CD8-positive, alpha-beta memory T cell (primary cell): ENCODE measurements at regions not wholly inside any gene's neighbourhood (a gene's known extent, or its start where the extent isn't known, plus 50 kb on each side); places are given as distances from the start of the nearest gene placed in this dataset.
"Not testable (repeated sequence)": the region's sequence is repeated elsewhere in the genome, so short reads cannot be mapped to it uniquely, and the experiment has no call there.

ENCODE experiments used
- CTCF ChIA-PET: fragments of 350-600 bp; sonication (Branson Sonifier 250); formaldehyde crosslinking; loops from one replicate; lab custom pipeline; 2021; ENCODE audit warnings: antibody characterized with exemption; lab: Charles Lee
- POLR2A ChIA-PET: fragments of 350-600 bp; sonication (Branson Sonifier 250); formaldehyde crosslinking; loops from one replicate; lab custom pipeline; 2021; ENCODE audit warnings: antibody characterized with exemption; lab: Charles Lee
- DNase-seq, 5 donors: peaks; one replicate each; pipeline versions ENCODE4 v3.0.0 to v3.0.0-alpha.2; 2020 to 2022; ENCODE audit warnings: mixed read lengths in 1 of 5
- H3K27ac ChIP-seq: one replicate; pipeline ENCODE4 v1.7.0; 2013; ENCODE audit warnings: low read depth, mild to moderate bottlenecking, low read length, moderate library complexity
- H3K27me3 ChIP-seq: 2 replicates; pipeline ENCODE4 v1.7.0; 2013; ENCODE audit warnings: low read length, mild to moderate bottlenecking; ENCODE audit not compliant: insufficient read depth, poor library complexity, severe bottlenecking
- H3K36me3 ChIP-seq: 2 replicates; pipeline ENCODE4 v1.7.0; 2013; ENCODE audit warnings: mild to moderate bottlenecking, low read length, moderate library complexity; ENCODE audit not compliant: insufficient read depth
- H3K4me1 ChIP-seq: 2 replicates; pipeline ENCODE4 v1.7.0; 2013; ENCODE audit warnings: mild to moderate bottlenecking, low read length, moderate library complexity; ENCODE audit not compliant: insufficient read depth
- H3K4me3 ChIP-seq: 2 replicates; pipeline ENCODE4 v1.7.0; 2013; ENCODE audit warnings: mild to moderate bottlenecking, low read length
- H3K9me3 ChIP-seq: 2 replicates; pipeline ENCODE4 v1.7.0; 2013; ENCODE audit warnings: mild to moderate bottlenecking, low read length
- H3K27ac Mint-ChIP-seq, 8 donors: one replicate each; pipeline ENCODE4 v1.8.0; 2020 to 2021; ENCODE audit warnings: mixed read lengths in 8 of 8, mild to moderate bottlenecking in 6 of 8, inconsistent platforms in 3 of 8, moderate library complexity in 3 of 8
- H3K27me3 Mint-ChIP-seq, 2 donors: one replicate each; pipeline ENCODE4 v1.8.0; 2020 to 2021; ENCODE audit warnings: mixed read lengths in 2 of 2, mild to moderate bottlenecking in 1 of 2, moderate library complexity in 1 of 2
- H3K36me3 Mint-ChIP-seq, 3 donors: one replicate each; pipeline ENCODE4 v1.8.0; 2020 to 2021; ENCODE audit warnings: mixed read lengths in 3 of 3, inconsistent platforms in 1 of 3, mild to moderate bottlenecking in 1 of 3
- H3K4me1 Mint-ChIP-seq, 3 donors: one replicate each; pipeline ENCODE4 v1.8.0; 2020 to 2021; ENCODE audit warnings: mixed read lengths in 3 of 3, inconsistent platforms in 1 of 3, mild to moderate bottlenecking in 1 of 3
- H3K4me3 Mint-ChIP-seq, 7 donors: one replicate each; pipeline ENCODE4 v1.8.0; 2020 to 2021; ENCODE audit warnings: mixed read lengths in 7 of 7, mild to moderate bottlenecking in 6 of 7, moderate library complexity in 4 of 7, inconsistent platforms in 2 of 7
- H3K9me3 Mint-ChIP-seq, 5 donors: one replicate each; pipeline ENCODE4 v1.8.0; 2020 to 2022; ENCODE audit warnings: mixed read lengths in 5 of 5, mild to moderate bottlenecking in 3 of 5, moderate library complexity in 2 of 5, inconsistent platforms in 1 of 5

DNA sequence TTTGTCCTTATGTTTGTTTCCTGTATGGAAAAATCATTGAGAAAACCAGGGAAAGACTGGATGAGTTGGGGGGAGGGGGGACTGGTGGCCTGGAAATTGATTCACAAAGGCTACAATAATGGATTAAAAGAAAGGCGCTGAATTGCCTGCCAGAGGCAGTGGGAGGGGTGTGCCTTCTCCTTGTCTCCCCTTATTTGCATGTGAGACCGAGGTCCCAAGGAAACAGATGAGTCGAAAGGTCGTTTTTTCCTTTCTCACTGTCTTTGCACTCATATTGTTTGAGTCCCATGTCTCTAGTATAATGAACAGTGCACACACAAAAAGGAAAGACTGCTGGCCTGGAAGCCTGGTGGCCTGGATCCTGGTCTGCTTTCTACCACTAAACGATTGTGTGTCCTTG is 86.6 kb upstream of the ZDHHC15 start:
- Histone ChIP-seq H3K9me3 (no peaks in the 10 kb centered on the region), H3K27ac (no peak overlapping the region), H3K4me3 (no peak overlapping the region), H3K27me3 (no peaks in the 10 kb centered on the region), H3K36me3 (no peaks in the 10 kb centered on the region), H3K4me1 (no peaks in the 10 kb centered on the region)
- no peak for DNase-seq
- Mint-ChIP-seq H3K4me1 (no peaks in the 10 kb centered on the region), H3K36me3 (no peaks in the 10 kb centered on the region), H3K9me3 (peaks cover 0 to 2% (median 0%) of the 10 kb centered on the region in 5 donors), H3K27me3 (peaks cover 4 to 7% of the 10 kb centered on the region in 2 donors), H3K27ac (no peak overlapping the region), H3K4me3 (no peak overlapping the region)
- POLR2A ChIA-PET: no interaction called here
- CTCF ChIA-PET: no interaction called here

DNA sequence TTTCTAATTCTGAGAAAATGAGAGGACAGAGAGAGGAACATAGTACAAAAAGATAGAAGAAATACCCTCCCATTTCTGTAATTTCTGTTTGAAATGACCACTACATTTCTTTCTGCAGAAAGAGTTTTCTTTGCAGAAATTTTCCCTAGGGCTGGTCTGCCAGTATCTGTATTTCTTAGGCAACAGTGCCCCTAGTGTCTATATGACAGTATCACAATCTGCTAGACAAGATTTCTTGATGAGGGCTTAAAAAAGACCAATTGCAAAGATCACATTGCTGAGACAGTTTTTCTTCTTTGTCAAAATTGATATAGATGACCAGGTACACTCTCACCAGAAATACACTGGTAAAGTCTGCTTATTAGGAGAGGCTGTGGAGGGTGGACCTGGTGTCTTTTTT is 81.0 kb upstream of the ZDHHC15 start:
- Mint-ChIP-seq H3K27me3 (peaks cover 0 to 5% of the 10 kb centered on the region in 2 donors), H3K27ac (no peak overlapping the region), H3K4me3 (no peak overlapping the region), H3K9me3 (no peaks in the 10 kb centered on the region), H3K4me1 (no peaks in the 10 kb centered on the region), H3K36me3 (no peaks in the 10 kb centered on the region)
- Histone ChIP-seq H3K27me3 (no peaks in the 10 kb centered on the region), H3K4me3 (no peak overlapping the region), H3K27ac (no peak overlapping the region), H3K4me1 (no peaks in the 10 kb centered on the region), H3K36me3 (no peaks in the 10 kb centered on the region), H3K9me3 (no peaks in the 10 kb centered on the region)
- CTCF ChIA-PET: no interaction called here
- peak in 2 of 5 donors; percentile 1 to 25 for DNase-seq
- POLR2A ChIA-PET: no interaction called here

DNA sequence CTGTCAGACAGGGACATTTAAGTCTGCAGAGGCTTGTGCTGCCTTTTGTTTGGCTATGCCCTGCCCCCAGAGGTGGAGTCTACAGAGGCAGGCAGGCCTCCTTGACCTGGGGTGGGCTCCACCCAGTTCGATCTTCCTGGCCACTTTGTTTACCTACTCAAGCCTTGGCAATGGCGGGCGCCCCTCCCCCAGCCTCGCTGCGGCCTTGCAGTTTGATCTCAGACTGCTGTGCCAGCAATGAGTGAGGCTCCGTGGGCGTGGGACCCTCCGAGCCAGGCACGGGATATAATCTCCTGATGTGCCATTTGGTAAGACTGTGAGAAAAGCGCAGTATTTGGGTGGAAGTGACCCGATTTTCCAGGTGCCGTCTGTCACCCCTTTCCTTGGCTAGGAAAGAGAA is 79.2 kb upstream of the ZDHHC15 start:
- DNase-seq, CTCF ChIA-PET, H3K27me3 Mint-ChIP-seq, H3K9me3 Mint-ChIP-seq, H3K36me3 Mint-ChIP-seq, H3K4me3 Mint-ChIP-seq, H3K4me3 ChIP-seq, H3K36me3 ChIP-seq, H3K27ac ChIP-seq, H3K27ac Mint-ChIP-seq, H3K27me3 ChIP-seq, POLR2A ChIA-PET, H3K9me3 ChIP-seq, H3K4me1 ChIP-seq, H3K4me1 Mint-ChIP-seq: not testable (repeated sequence)

DNA sequence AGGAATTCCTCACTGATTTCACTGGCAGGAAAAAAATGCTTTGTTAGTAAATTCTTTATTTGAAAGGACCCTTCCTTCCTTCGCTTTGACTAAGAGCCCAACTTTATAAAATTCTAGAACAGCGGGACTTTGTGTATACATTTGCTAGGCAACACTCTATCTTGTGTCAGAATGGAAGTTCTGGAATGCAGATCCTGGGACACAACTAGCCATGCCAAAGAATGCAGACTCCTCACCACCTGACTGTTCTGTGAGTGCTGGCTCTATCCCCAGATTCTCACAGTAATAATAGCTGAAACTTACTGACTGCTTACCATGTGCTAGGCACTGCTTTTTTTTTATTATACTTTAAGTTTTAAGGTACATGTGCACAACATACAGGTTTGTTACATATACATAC is 73.3 kb upstream of the ZDHHC15 start:
- no peaks in the 10 kb centered on the region for H3K27me3 ChIP-seq
- ChIA-PET POLR2A (no interaction called here), CTCF (no interaction called here)
- no peak overlapping the region for H3K4me3 ChIP-seq
- no peak overlapping the region for H3K27ac ChIP-seq
- Mint-ChIP-seq H3K36me3 (no peaks in the 10 kb centered on the region), H3K27ac (no peak overlapping the region), H3K27me3 (peaks cover 0 to 3% of the 10 kb centered on the region in 2 donors), H3K4me1 (no peaks in the 10 kb centered on the region), H3K9me3 (peaks cover 0 to under 1% (median 0%) of the 10 kb centered on the region in 5 donors), H3K4me3 (no peak overlapping the region)
- H3K36me3 ChIP-seq: no peaks in the 10 kb centered on the region
- no peaks in the 10 kb centered on the region for H3K9me3 ChIP-seq
- H3K4me1 ChIP-seq: no peaks in the 10 kb centered on the region
- DNase-seq: no peak

DNA sequence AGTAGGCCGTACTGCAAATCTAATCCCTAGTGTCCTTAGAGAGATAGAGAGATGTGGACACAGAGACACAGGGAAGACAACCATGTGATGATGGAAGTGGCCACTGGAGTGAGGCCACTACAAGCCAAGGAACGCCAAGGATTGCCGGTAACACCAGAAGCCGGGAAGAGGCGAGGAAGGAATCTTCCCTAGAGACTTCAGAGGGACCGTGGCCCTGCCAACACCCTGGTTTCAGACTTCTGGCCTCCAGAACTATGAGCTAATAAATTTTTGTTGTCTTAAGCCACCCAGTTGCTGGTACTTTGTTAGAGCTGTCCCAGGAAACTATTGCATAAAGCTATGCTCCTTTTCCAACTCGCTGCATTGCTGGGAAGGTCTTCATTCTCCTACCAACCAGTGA is 70.3 kb upstream of the ZDHHC15 start:
- not testable (repeated sequence) for H3K9me3 Mint-ChIP-seq

DNA sequence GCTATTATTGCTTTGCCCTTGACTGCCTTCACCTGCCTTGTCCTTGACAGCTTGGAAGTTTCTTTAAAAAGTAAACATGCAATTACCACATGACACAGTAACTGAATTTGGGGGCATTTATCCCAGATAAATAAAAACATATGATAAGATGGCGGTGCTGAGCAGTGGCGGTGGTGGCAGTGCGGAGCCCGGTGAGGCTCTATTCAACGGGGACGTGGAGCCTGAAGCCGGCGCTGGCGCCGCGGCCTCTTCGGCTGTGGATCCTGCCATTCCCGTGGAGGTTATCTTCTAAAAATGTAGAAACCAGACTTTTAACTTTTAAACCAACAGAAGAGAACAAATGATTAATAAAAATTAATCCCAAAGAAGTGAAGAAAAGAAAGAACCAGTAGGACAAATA is 59.7 kb upstream of the ZDHHC15 start:
- Histone ChIP-seq H3K4me1 (no peaks in the 10 kb centered on the region), H3K27ac (no peak overlapping the region), H3K9me3 (no peaks in the 10 kb centered on the region), H3K36me3 (no peaks in the 10 kb centered on the region), H3K27me3 (no peaks in the 10 kb centered on the region), H3K4me3 (no peak overlapping the region)
- Mint-ChIP-seq H3K27ac (no peak overlapping the region), H3K4me3 (no peak overlapping the region), H3K36me3 (peaks cover 0 to 2% (median 0%) of the 10 kb centered on the region in 3 donors), H3K27me3 (peaks cover 7 to 8% of the 10 kb centered on the region in 2 donors), H3K4me1 (no peaks in the 10 kb centered on the region), H3K9me3 (peaks cover 0 to 4% (median 0%) of the 10 kb centered on the region in 5 donors)
- DNase-seq: no peak
- CTCF ChIA-PET: no interaction called here
- POLR2A ChIA-PET: no interaction called here

More for the DNA sequence above, 70.3 kb upstream of the ZDHHC15 start:
- H3K27ac Mint-ChIP-seq, H3K4me1 Mint-ChIP-seq, H3K36me3 ChIP-seq, CTCF ChIA-PET, H3K4me1 ChIP-seq, H3K27me3 ChIP-seq, H3K27me3 Mint-ChIP-seq, H3K4me3 Mint-ChIP-seq, DNase-seq, H3K9me3 ChIP-seq, H3K4me3 ChIP-seq, H3K27ac ChIP-seq, POLR2A ChIA-PET, H3K36me3 Mint-ChIP-seq: not testable (repeated sequence)
